Tibial nerve (tissue), 4 donors: ENCODE measurements at regions not wholly inside any gene's neighbourhood (a gene's known extent, or its start where the extent isn't known, plus 50 kb on each side); places are given as distances from the start of the nearest gene placed in this dataset.
"Not testable (repeated sequence)": the region's sequence is repeated elsewhere in the genome, so short reads cannot be mapped to it uniquely, and the experiment has no call there.

Source experiments
- DNase-seq, 2 donors: peaks; one replicate each; pipeline ENCODE4 v3.0.0-alpha.2; 2019; ENCODE audit warnings: low spot score in 2 of 2
- H3K27ac ChIP-seq, 4 donors: fragments of 200-600 bp; sonication (generic) in 3 of 4; one replicate each; pipeline ENCODE4 v1.5.1; 2017 to 2019; ENCODE audit warnings: mild to moderate bottlenecking in 1 of 4
- H3K27me3 ChIP-seq, 2 donors: fragments of 200-600 bp; sonication (generic) in 1 of 2; one replicate each; pipeline versions ENCODE4 v1.5.1 to v1.6.0; 2017 to 2019
- H3K36me3 ChIP-seq, 3 donors: fragments of 200-600 bp; sonication (generic); one replicate each; pipeline ENCODE4 v1.5.1; 2018 to 2019
- H3K4me1 ChIP-seq, 4 donors: fragments of 200-600 bp; sonication (generic) in 3 of 4; one replicate each; pipeline ENCODE4 v1.5.1; 2017 to 2019
- H3K4me3 ChIP-seq, 4 donors: fragments of 200-600 bp; sonication (generic) in 3 of 4; one replicate each; pipeline ENCODE4 v1.5.1; 2017 to 2019; ENCODE audit warnings: mild to moderate bottlenecking in 1 of 4, moderate library complexity in 1 of 4
- H3K9me3 ChIP-seq, 4 donors: fragments of 200-600 bp; sonication (generic) in 3 of 4; one replicate each; pipeline ENCODE4 v1.5.1; 2017 to 2019
- EP300 ChIP-seq, 2 donors: sonication (generic); formaldehyde crosslinking; IDR thresholded peaks; one replicate each; pipeline ENCODE4 v1.6.1; 2017; ENCODE audit warnings: antibody characterized with exemption in 2 of 2, mild to moderate bottlenecking in 1 of 2
- POLR2A ChIP-seq, 2 donors: fragments of 450-650 bp; IDR thresholded peaks; one replicate each; pipeline ENCODE4 v1.6.1; 2017; ENCODE audit warnings: antibody characterized with exemption in 2 of 2, mild to moderate bottlenecking in 2 of 2, moderate library complexity in 2 of 2
- WGBS, 2 donors: methylation state at CpG; one replicate each; pipeline ENCODE4 v1.1.5; 2018; 5-methylcytosine and 5-hydroxymethylcytosine counted together
- TF ChIP-seq, protein P1 (sequence below), 5 experiments: fragments of 200-600 bp in 3 of 5; fragments of 450-650 bp in 2 of 5; sonication (generic) in 3 of 5; IDR thresholded peaks; one replicate each; pipeline ENCODE4 v1.5.1; 2016 to 2019; ENCODE audit warnings: antibody characterized with exemption in 5 of 5, mild to moderate bottlenecking in 3 of 5, moderate library complexity in 2 of 5

DNA sequence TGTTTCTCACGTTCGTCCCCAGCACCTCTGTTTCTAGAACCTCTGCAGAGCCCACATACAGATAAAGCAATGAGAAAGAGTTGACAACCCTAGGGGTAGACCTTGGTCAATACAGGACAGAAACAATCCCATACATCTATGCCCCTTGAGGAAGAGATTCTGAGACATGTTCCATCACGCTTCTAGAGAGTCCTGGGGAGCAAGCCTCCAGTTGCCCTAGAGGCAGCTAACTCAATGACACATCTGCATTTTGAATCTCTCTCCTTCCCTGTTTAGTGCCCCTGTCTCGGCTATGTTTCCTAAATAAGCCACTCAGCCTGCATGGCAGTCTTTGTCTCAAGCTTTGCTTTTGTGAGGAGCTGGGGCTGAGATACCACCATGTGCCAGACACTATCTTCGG, 435.3 kb downstream of the CD83 start:
- peaks cover 0 to 10% (median 0%) of the 10 kb centered on the region in 4 donors for H3K4me1 ChIP-seq
- H3K9me3 ChIP-seq, result no peaks in the 10 kb centered on the region
- no peaks in the 10 kb centered on the region for H3K27me3 ChIP-seq
- 88 to 97% methylated on average over 5 of the region's 5 CpGs for WGBS, 2 donors
- DNase-seq, result no peak
- no peaks in the 10 kb centered on the region for H3K36me3 ChIP-seq
- no peak overlapping the region for H3K27ac ChIP-seq
- H3K4me3 ChIP-seq, result no peak overlapping the region
- TF ChIP-seq POLR2A (IDR thresholded peaks at IDR 0.05), result no peak
- no peak for TF ChIP-seq EP300 (IDR thresholded peaks at IDR 0.05)
- TF ChIP-seq, protein P1, sequence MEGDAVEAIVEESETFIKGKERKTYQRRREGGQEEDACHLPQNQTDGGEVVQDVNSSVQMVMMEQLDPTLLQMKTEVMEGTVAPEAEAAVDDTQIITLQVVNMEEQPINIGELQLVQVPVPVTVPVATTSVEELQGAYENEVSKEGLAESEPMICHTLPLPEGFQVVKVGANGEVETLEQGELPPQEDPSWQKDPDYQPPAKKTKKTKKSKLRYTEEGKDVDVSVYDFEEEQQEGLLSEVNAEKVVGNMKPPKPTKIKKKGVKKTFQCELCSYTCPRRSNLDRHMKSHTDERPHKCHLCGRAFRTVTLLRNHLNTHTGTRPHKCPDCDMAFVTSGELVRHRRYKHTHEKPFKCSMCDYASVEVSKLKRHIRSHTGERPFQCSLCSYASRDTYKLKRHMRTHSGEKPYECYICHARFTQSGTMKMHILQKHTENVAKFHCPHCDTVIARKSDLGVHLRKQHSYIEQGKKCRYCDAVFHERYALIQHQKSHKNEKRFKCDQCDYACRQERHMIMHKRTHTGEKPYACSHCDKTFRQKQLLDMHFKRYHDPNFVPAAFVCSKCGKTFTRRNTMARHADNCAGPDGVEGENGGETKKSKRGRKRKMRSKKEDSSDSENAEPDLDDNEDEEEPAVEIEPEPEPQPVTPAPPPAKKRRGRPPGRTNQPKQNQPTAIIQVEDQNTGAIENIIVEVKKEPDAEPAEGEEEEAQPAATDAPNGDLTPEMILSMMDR (IDR thresholded peaks at IDR 0.05), result no peak

DNA sequence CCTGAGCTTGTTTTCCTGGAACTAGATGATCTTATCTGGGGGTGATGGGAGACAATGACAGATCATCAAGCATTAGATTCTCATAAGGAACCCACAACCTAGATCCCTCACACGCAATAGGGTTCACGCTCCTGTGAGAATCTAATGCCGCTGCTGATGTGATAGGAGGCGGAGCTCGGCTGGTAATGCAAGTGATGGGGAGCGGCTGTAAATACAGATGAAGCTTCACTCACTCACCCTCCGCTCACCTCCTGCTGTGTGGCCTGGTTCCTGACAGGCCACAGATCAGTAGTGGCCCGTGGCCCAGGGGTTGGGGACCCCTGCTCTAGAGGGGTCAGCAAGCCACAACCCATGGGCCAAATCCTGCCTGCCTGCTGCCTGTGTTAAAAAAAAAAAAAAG, 435.9 kb downstream of the CD83 start:
- peaks cover 0 to 10% (median 0%) of the 10 kb centered on the region in 4 donors for H3K4me1 ChIP-seq
- no peak overlapping the region for H3K4me3 ChIP-seq
- TF ChIP-seq EP300 (IDR thresholded peaks at IDR 0.05) (no peak), POLR2A (IDR thresholded peaks at IDR 0.05) (no peak)
- TF ChIP-seq, protein P1 (IDR thresholded peaks at IDR 0.05), result no peak
- no peak for DNase-seq
- H3K36me3 ChIP-seq, result no peaks in the 10 kb centered on the region
- no peaks in the 10 kb centered on the region for H3K9me3 ChIP-seq
- no peaks in the 10 kb centered on the region for H3K27me3 ChIP-seq
- H3K27ac ChIP-seq, result no peak overlapping the region
- 88 to 93% methylated on average over 8 of the region's 8 CpGs for WGBS, 2 donors

DNA sequence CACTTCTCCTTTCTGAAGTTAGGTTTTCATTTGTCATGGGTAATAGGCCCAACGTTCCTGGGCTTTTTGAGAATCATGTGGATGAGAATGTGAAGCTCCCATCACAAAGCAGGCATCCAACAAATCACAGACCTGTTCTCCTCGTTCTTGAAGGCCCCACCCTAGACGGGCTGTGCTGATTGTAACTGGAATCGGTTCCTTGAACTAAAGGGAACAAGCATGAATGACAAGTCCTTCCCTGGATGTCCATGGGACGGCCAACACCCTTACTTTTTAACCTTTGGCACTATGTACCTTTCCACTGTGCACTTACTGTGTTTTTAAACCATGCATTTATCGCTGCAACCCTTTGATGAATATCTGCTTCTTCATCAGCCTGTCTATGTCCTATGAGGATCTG, 438.2 kb downstream of the CD83 start:
- TF ChIP-seq EP300 (IDR thresholded peaks at IDR 0.05) (no peak), POLR2A (IDR thresholded peaks at IDR 0.05) (no peak)
- TF ChIP-seq, protein P1 (IDR thresholded peaks at IDR 0.05), result no peak
- no peak for DNase-seq
- no peaks in the 10 kb centered on the region for H3K27me3 ChIP-seq
- 84% methylated on average over 6 of the region's 6 CpGs for WGBS, 2 donors
- no peak overlapping the region for H3K4me3 ChIP-seq
- H3K9me3 ChIP-seq, result no peaks in the 10 kb centered on the region
- H3K4me1 ChIP-seq, result peaks cover 0 to 6% (median 0%) of the 10 kb centered on the region in 4 donors
- no peak overlapping the region for H3K27ac ChIP-seq
- H3K36me3 ChIP-seq, result no peaks in the 10 kb centered on the region

DNA sequence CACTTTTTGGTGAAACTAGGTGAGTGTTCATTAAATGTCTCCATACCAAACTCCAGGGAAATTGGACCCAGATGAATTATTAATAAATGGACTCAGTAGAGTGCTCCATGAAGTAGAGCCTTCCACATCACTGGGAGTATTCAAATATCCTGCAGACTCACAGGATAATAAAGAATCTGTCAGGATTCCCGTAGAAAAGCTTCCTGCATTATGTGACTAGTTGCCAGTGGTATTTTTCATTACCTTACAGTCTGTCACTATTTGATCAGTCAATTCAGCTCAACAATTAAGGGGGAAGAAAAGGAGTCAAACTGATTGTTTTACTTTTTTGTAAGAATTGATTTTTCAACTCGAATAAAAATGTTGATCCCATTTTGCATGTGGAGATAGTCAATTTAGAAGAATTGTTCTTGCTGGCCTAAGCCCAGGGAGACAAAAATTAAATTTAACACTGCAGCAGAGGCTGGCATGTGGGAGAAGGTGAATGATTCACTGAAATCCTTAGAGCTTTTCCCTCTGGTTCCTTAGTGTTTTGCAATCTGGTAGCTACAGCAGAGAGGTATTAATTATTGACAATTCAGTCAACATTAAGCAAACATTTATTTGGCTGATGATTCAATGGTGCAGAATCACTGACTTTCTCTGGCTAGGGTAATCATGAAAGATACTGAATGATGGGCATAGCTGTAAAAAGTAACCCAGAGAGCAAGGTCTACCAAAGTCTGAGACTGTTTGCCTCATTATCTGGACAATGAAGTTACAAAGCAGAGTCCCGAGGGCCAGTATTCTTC, 442.4 kb downstream of the CD83 start:
- no peak for DNase-seq
- 63 to 67% methylated on average over 3 of the region's 3 CpGs for WGBS, 2 donors
- TF ChIP-seq POLR2A (IDR thresholded peaks at IDR 0.05) (no peak), EP300 (IDR thresholded peaks at IDR 0.05) (no peak)
- TF ChIP-seq, protein P1 (IDR thresholded peaks at IDR 0.05), result no peak
- Histone ChIP-seq H3K36me3 (no peaks in the 10 kb centered on the region), H3K9me3 (no peaks in the 10 kb centered on the region), H3K27me3 (no peaks in the 10 kb centered on the region), H3K4me1 (no peaks in the 10 kb centered on the region), H3K27ac (no peak overlapping the region), H3K4me3 (no peak overlapping the region)

DNA sequence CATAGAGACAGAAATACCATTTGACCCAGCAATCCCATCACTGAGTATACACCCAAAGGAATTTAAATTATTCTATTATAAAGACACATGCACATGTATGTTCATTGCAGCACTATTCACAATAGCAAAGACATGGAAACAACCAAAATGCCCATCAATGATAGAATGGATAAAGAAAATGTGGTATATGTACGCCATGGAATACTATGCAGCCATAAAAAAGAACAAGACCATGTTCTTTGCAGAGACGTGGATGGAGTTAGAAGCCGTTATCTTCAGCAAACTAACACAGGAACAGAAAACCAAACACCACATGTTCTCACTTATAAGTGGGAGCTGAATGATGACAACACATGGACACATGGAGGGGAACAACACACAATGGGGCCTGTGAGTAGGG, 444.0 kb downstream of the CD83 start:
- H3K27me3 ChIP-seq, H3K36me3 ChIP-seq, H3K9me3 ChIP-seq, DNase-seq, H3K4me1 ChIP-seq, H3K27ac ChIP-seq, H3K4me3 ChIP-seq: not testable (repeated sequence)
- 92 to 95% methylated on average over 3 of the region's 3 CpGs for WGBS, 2 donors
